ENCODE measurements at regions not wholly inside any gene's neighbourhood (a gene's known extent, or its start where the extent isn't known, plus 50 kb on each side); places are given as distances from the start of the nearest gene placed in this dataset.
A peak's percentile ranks its signal among the peaks of the same experiment; 100 is the strongest.
"Not testable (repeated sequence)": the region's sequence is repeated elsewhere in the genome, so short reads cannot be mapped to it uniquely, and the experiment has no call there.

- DNase-seq, result no peak
These were observed 139.3 kb upstream of the ALDH1B1 start for GRCh38 chr9:38253200-38253599.

GRCh38 chr9:38251036-38251860, 141.3 kb upstream of the ALDH1B1 start:
- no peak for DNase-seq

- no peak for DNase-seq
These were observed 142.0 kb upstream of the ALDH1B1 start for GRCh38 chr9:38250279-38251035.

- no peak for DNase-seq
These were observed 142.8 kb upstream of the ALDH1B1 start for GRCh38 chr9:38249587-38250210.

- no peak for DNase-seq
These were observed 143.5 kb upstream of the ALDH1B1 start for GRCh38 chr9:38249049-38249448.

- DNase-seq, result no peak
These were observed 145.7 kb upstream of the ALDH1B1 start for GRCh38 chr9:38246833-38247232.

GRCh38 chr9:38244971-38245370, 147.5 kb upstream of the ALDH1B1 start:
- no peak for DNase-seq

- no peak for DNase-seq
These were observed 148.5 kb upstream of the ALDH1B1 start for GRCh38 chr9:38243993-38244392.

GRCh38 chr9:38242151-38242550, 150.4 kb upstream of the ALDH1B1 start:
- not testable (repeated sequence) for DNase-seq

GRCh38 chr9:38240051-38240450, 152.5 kb upstream of the ALDH1B1 start:
- no peak for DNase-seq

GRCh38 chr9:38235244-38235643, 157.3 kb upstream of the ALDH1B1 start:
- no peak for DNase-seq

- no peak for DNase-seq
These were observed 157.9 kb upstream of the ALDH1B1 start for GRCh38 chr9:38234479-38235170.

GRCh38 chr9:38233796-38234355, 158.6 kb upstream of the ALDH1B1 start:
- DNase-seq, result no peak

- DNase-seq, result peak; percentile 83
These were observed 159.2 kb upstream of the ALDH1B1 start for GRCh38 chr9:38233343-38233742.

- DNase-seq, result peak; percentile 83
These were observed 159.6 kb upstream of the ALDH1B1 start for GRCh38 chr9:38232895-38233294.

GRCh38 chr9:38229504-38230155, 160.6 kb upstream of the SHB start:
- no peak for DNase-seq

GRCh38 chr9:38229104-38229500, 160.1 kb upstream of the SHB start:
- no peak for DNase-seq

- DNase-seq, result no peak
These were observed 159.5 kb upstream of the SHB start for GRCh38 chr9:38228331-38229103.

GRCh38 chr9:38227656-38228055, 158.6 kb upstream of the SHB start:
- DNase-seq, result peak; percentile 72

- DNase-seq, result peak; percentile 99
These were observed 158.1 kb upstream of the SHB start for GRCh38 chr9:38227061-38227540.

GRCh38 chr9:38226491-38226951, 157.5 kb upstream of the SHB start:
- peak; percentile 99 for DNase-seq
